Heart right ventricle (tissue), 16 donors: ENCODE measurements at regions not wholly inside any gene's neighbourhood (a gene's known extent, or its start where the extent isn't known, plus 50 kb on each side); places are given as distances from the start of the nearest gene placed in this dataset.

Experiments
- ATAC-seq, 8 donors: fragments of 200-7000 bp; cut with Tn5 transposase; one replicate each; pipeline ENCODE4 v1.9.1; 2020; ENCODE audit warnings: mild to moderate bottlenecking in 8 of 8, moderate library complexity in 8 of 8, moderate number of reproducible peaks in 1 of 8
- DNase-seq, 2 donors: peaks; one replicate each; pipeline ENCODE4 v3.0.0-alpha.2; 2020
- H3K27ac ChIP-seq, 10 donors: fragments of 200-600 bp; sonication (generic) in 2 of 10; one replicate each; pipeline versions ENCODE4 v1.5.0 to v1.8.0; 2020 to 2022; ENCODE audit warnings: mild to moderate bottlenecking in 3 of 10
- H3K27me3 ChIP-seq, 7 donors: fragments of 200-600 bp; one replicate each; pipeline ENCODE4 v1.8.0; 2021 to 2022; ENCODE audit warnings: mild to moderate bottlenecking in 2 of 7
- H3K36me3 ChIP-seq, 9 donors: fragments of 200-600 bp; sonication (generic) in 1 of 9; one replicate each; pipeline versions ENCODE4 v1.5.0 to v1.8.0; 2020 to 2022; ENCODE audit warnings: mild to moderate bottlenecking in 2 of 9
- H3K4me1 ChIP-seq, 9 donors: fragments of 200-600 bp; sonication (generic) in 1 of 9; one replicate each; pipeline versions ENCODE4 v1.5.0 to v1.8.0; 2020 to 2022; ENCODE audit warnings: mild to moderate bottlenecking in 4 of 9
- H3K4me3 ChIP-seq, 10 donors: fragments of 200-600 bp; sonication (generic) in 2 of 10; one replicate each; pipeline versions ENCODE4 v1.5.0 to v1.8.0; 2020 to 2022; ENCODE audit warnings: mild to moderate bottlenecking in 7 of 10, moderate library complexity in 2 of 10
- H3K9me3 ChIP-seq, 11 donors: fragments of 200-600 bp in 10 of 11; sonication (generic) in 2 of 11; one replicate each; pipeline versions ENCODE4 v1.5.0 to v1.8.0; 2013 to 2022; ENCODE audit warnings: mild to moderate bottlenecking in 2 of 11, control low read depth in 1 of 11, moderate library complexity in 1 of 11
- CTCF ChIP-seq, 9 donors: fragments of 200-600 bp; sonication (generic) in 2 of 9; IDR thresholded peaks; one replicate each; pipeline versions ENCODE4 v1.5.0 to v1.8.0; 2021 to 2022; ENCODE audit warnings: antibody characterized with exemption in 9 of 9, mild to moderate bottlenecking in 5 of 9, moderate library complexity in 1 of 9
- WGBS, 2 donors: extraction: QIAGEN DNeasy Blood & Tissue Kit; methylation state at CpG; one replicate each; pipeline ENCODE4 v1.1.7; 2013; ENCODE audit warnings: inconsistent platforms in 1 of 2; 5-methylcytosine and 5-hydroxymethylcytosine counted together
- intact Hi-C, 10 donors: fragments of 100-400 bp; cut with DNase I; formaldehyde crosslinking; loops; one replicate each; pipeline versions ENCODE4 v1.11.1 to v1.14.2; 2022
- donor health status: Arrhythmogenic right ventricular cardiomyopathy.
- donor health status: ischemic (EF 13 %, LVEDD 7.1; RV severe dilation, severe dysfunction).
- donor health status: healthy with polysubstance abuse.
- donor health status: DM: no; HTN: yes; CAD: no.
- donor health status: DM: no; HTN: no; CAD: no.
- donor health status: ischemic (EF 25% LVEDD 6.9; RV normal size, moderate dysfunction).
- donor health status: ischemic (EF 25% LVEDD 5.7; RV mildly dilated, moderate dysfunction).
- donor health status: healthy.
- donor health status: DM: yes; HTN: yes; CAD: no.
- donor health status: Ischemic cardiomyopathy.
- donor health status: ischemic (EF 35%, LVEDD 5.7; RV mildly dilated, moderate dysfunction).
- donor health status: nonischemic (EF 11% LVEDD 7.7; RV severe dilation, severe dysfunction).
- donor health status: DM: yes; HTN: yes; CAD: no.
- donor health status: PGD.
- donor health status: ischemic (EF 29% LVEDD 5.4; RV normal size, mild dysfunction).
- donor health status: nonischemic (EF 23%, LVEDD 6.1; RV moderate dilation, normal function).

GRCh38 chr1:224510880-224511645 is 76.5 kb upstream of the WDR26 start:
- TF ChIP-seq CTCF (IDR thresholded peaks at IDR 0.05): no peak
- no peaks in the 10 kb centered on the region for H3K36me3 ChIP-seq
- H3K4me3 ChIP-seq: no peak overlapping the region
- peaks cover 0 to 14% (median 0%) of the 10 kb centered on the region in 9 donors for H3K4me1 ChIP-seq
- ATAC-seq (no peak), DNase-seq (no peak)
- no peaks in the 10 kb centered on the region for H3K27me3 ChIP-seq
- 87% methylated on average over 4 of the region's 4 CpGs for WGBS, 2 donors
- no peak overlapping the region for H3K27ac ChIP-seq
- no peaks in the 10 kb centered on the region for H3K9me3 ChIP-seq
- intact Hi-C loops: loop anchor here in 6 of 10 donors (5.0 to 10.0 kb wide), 6 partner anchors 124 to 416 kb away; partner anchors contain the start of gene DNAH14 (in 1 of the 6)

GRCh38 chr1:224512600-224513151 is 78.1 kb upstream of the WDR26 start:
- intact Hi-C loops: loop anchor here in 8 of 10 donors (1.0 to 10.0 kb wide), 10 partner anchors 122 to 415 kb away; partner anchors contain the start of gene DNAH14 (in 1 of the 8)
- ATAC-seq: no peak
- no peak for TF ChIP-seq CTCF (IDR thresholded peaks at IDR 0.05)
- Histone ChIP-seq H3K27me3 (no peaks in the 10 kb centered on the region), H3K4me3 (no peak overlapping the region), H3K36me3 (no peaks in the 10 kb centered on the region), H3K9me3 (no peaks in the 10 kb centered on the region), H3K4me1 (peaks cover 0 to 8% (median 0%) of the 10 kb centered on the region in 9 donors), H3K27ac (no peak overlapping the region)
- DNase-seq: no peak
- 81 to 84% methylated on average over 5 of the region's 5 CpGs for WGBS, 2 donors

DNA sequence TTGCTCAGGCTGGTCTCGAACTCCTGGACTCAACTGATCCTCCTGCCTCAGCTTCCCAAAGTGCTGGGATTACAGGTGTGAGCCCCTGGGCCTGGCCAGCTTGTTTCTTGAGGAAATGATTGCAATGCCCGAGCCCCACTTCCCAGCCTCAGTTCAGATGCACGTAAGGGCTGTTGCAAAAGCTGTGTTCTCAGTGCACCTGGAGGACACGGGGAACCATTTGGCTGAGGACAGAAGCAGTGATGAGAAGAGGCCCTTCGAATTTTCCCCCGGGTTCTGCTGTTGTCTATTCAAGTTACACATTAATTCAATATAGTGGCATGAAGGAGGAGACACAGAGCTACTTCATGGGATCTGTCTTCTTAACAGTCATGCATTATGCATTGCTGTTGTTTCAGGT is 78.8 kb upstream of the WDR26 start:
- Histone ChIP-seq H3K27me3 (no peaks in the 10 kb centered on the region), H3K36me3 (no peaks in the 10 kb centered on the region), H3K9me3 (no peaks in the 10 kb centered on the region), H3K27ac (no peak overlapping the region), H3K4me3 (no peak overlapping the region), H3K4me1 (peaks cover 0 to 8% (median 0%) of the 10 kb centered on the region in 9 donors)
- WGBS, 2 donors: 61 to 63% methylated on average over 6 of the region's 6 CpGs
- ATAC-seq: no peak
- TF ChIP-seq CTCF (IDR thresholded peaks at IDR 0.05): no peak
- no peak for DNase-seq
- intact Hi-C loops: loop anchor here in 8 of 10 donors (1.0 to 10.0 kb wide), 10 partner anchors 121 to 414 kb away; partner anchors contain the start of gene DNAH14 (in 1 of the 8)

DNA sequence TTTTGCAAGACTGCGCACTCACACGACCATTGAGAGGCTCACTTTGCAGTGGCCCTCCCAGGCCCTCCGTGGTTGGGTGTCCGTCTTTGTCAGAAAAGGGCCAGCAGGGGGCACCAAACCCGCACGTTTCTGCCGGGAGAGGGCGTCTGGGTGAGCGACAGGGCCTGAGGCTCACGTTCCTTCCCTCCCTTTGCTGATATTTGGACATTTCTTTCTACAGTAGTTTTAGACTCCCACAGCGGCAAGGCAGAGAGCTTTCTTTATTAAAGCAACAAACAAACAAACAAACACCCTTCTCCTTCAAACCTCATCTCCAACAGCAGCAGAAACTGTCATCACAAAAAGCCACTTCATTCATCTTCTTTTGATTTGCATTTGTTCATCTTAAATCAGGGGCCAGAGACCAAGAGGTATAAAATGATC is 79.2 kb upstream of the WDR26 start:
- Histone ChIP-seq H3K9me3 (no peaks in the 10 kb centered on the region), H3K27ac (no peak overlapping the region), H3K27me3 (no peaks in the 10 kb centered on the region), H3K4me1 (peaks cover 0 to 8% (median 0%) of the 10 kb centered on the region in 9 donors), H3K36me3 (no peaks in the 10 kb centered on the region), H3K4me3 (no peak overlapping the region)
- 6% methylated on average over 11 of the region's 11 CpGs for WGBS, 2 donors
- ATAC-seq (peak; percentile 89 to 95 (median 92)), DNase-seq (peak; percentile 85 to 87)
- intact Hi-C loops: loop anchor here in 8 of 10 donors (1.0 to 10.0 kb wide), 11 partner anchors 121 to 414 kb away; partner anchors contain the start of gene DNAH14 (in 1 of the 8)
- TF ChIP-seq CTCF (IDR thresholded peaks at IDR 0.05): peak; percentile 83 to 97 (median 92)
